ENCODE measurements at regions not wholly inside any gene's neighbourhood (a gene's known extent, or its start where the extent isn't known, plus 50 kb on each side); places are given as distances from the start of the nearest gene placed in this dataset.
A peak's percentile ranks its signal among the peaks of the same experiment; 100 is the strongest.

DNA sequence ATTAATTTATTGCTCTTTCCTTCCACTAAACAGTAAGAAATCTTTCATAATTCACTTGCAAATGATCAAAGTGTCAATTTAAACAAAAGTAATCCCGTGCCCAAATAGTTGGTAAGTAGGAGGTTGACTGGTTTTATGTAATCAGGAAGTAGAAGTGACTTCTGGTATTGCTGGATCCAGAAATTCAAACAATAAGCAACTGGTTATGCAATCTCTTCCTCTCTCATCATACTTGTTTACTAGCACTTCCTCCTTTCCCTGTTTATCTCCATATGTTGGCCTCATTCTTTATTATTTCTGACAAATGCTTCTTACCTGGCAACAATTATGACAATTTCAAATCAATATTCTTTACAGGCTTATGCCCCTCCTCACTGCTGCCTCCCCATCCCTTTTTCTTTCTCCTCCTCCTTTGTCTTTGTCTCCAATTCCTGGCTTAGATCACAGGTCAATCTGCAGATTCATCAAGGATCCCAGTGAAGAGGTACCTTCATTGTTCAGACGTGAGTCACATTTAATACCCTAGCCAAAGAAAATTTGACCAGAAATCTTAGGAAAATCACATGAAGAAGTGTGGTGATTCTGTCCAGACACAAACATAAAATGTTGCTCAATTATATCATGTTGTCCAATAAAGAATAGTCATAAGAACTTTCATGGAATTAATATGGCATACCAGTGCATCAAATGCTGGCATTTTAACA lies 323.2 kb upstream of the PCDH7 start:
- Histone ChIP-seq H3K9me3 (replicated peaks; ENCODE audit: control insufficient read depth, insufficient read depth, low read length) (no peaks in the 10 kb centered on the region), H4K20me1 (replicated peaks; ENCODE audit: control insufficient read depth, extremely low read depth, insufficient read depth, low read length) (no peaks in the 10 kb centered on the region), H3K4me3 (replicated peaks in 1 of 3; ENCODE audit: insufficient read depth in 1 of 3, low read depth in 1 of 3, low read length in 3 of 3) (no peak overlapping the region), H3K9ac (replicated peaks; ENCODE audit: extremely low read depth, insufficient read depth, low read length) (no peak overlapping the region), H3K27ac (ENCODE audit: insufficient read depth, low read depth, low read length) (peak overlapping the region; percentile 63), H3K9me1 (replicated peaks; ENCODE audit: control insufficient read depth, extremely low read depth, insufficient read depth, low read length) (no peaks in the 10 kb centered on the region), H3K36me3 (ENCODE audit: control insufficient read depth in 2 of 2, extremely low read depth in 1 of 2, insufficient read depth in 2 of 2, low read length in 2 of 2) (no peaks in the 10 kb centered on the region), H3K79me2 (ENCODE audit: control insufficient read depth, insufficient read depth, low read length) (no peaks in the 10 kb centered on the region), H3K4me1 (ENCODE audit: control insufficient read depth, extremely low read depth, insufficient read depth, low read length) (peaks cover 26% of the 10 kb centered on the region), H3K27me3 (ENCODE audit: control insufficient read depth in 2 of 2, insufficient read depth in 2 of 2, low read length in 2 of 2) (no peaks in the 10 kb centered on the region), H3K4me2 (ENCODE audit: insufficient read depth, low read length) (peak overlapping the region; percentile 70), H2AFZ (ENCODE audit: low read depth, low read length) (peak overlapping the region; percentile 78)
- ChIA-PET POLR2A (no interaction called here), CTCF (interaction anchor here (0.9 to 1.0 kb wide), 2 partner anchors 52 to 63 kb away, joined by 3 read pairs; no protein-coding TSS in a partner anchor)
- dilution Hi-C loops (cut with MboI; ENCODE audit: extremely low pct_ligation_motif_present, low sequenced_read_pairs): no loop called here
- BruUV-seq (replicated peaks): no TSS peak
- peak; percentile 50 for FAIRE-seq
- intact Hi-C loops (cut with micrococcal nuclease): loop anchor here (5.0 kb wide), 2 partner anchors 35 to 140 kb away; no protein-coding TSS in a partner anchor
- peak; percentile 73 for DNase-seq (ENCODE audit: low read depth, low spot score)
- TF ChIP-seq EZH2 (IDR thresholded peaks at IDR 0.05; ENCODE audit: borderline replicate concordance, low read depth, low read length, severe bottlenecking) (no peak), FOS (IDR thresholded peaks at IDR 0.05; ENCODE audit: borderline replicate concordance, insufficient read depth, low read length) (peak; percentile 69), POLR2AphosphoS5 (IDR thresholded peaks at IDR 0.05; ENCODE audit: insufficient read depth, low read depth, low read length) (no peak), MYC (IDR thresholded peaks at IDR 0.05; ENCODE audit: low read depth, low read length) (no peak), JUN (IDR thresholded peaks at IDR 0.05; ENCODE audit: borderline replicate concordance, insufficient read depth, insufficient read length, low read depth) (no peak), GATA2 (IDR thresholded peaks at IDR 0.05; ENCODE audit: insufficient read depth, insufficient read length, low read depth, low read length) (peak; percentile 40)

DNA sequence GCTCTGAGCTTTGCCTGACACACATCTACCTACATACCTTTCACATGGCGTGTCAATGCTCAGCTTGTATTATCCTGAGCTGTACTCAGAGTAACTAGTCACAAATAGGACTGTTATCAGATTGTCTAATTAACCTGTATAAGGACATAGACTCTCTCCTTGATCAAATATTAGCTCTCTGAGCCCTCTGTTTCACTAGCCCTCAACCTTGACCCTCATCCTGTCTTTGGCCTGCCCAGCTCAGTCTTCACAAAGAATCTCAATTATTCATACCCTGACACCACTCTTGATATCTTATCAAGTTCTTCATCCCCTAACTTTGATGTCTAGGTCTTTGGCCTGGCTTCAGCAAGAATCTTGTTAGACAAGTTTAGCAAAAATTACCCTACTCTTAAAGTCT lies 320.7 kb upstream of the PCDH7 start:
- peaks cover 26% of the 10 kb centered on the region for H3K4me1 ChIP-seq (ENCODE audit: control insufficient read depth, extremely low read depth, insufficient read depth, low read length)
- no peaks in the 10 kb centered on the region for H3K79me2 ChIP-seq (ENCODE audit: control insufficient read depth, insufficient read depth, low read length)
- no peak overlapping the region for H3K27ac ChIP-seq (ENCODE audit: insufficient read depth, low read depth, low read length)
- no peak overlapping the region for H3K9ac ChIP-seq (replicated peaks; ENCODE audit: extremely low read depth, insufficient read depth, low read length)
- TF ChIP-seq MYC (IDR thresholded peaks at IDR 0.05; ENCODE audit: low read depth, low read length) (no peak), GATA2 (IDR thresholded peaks at IDR 0.05; ENCODE audit: insufficient read depth, insufficient read length, low read depth, low read length) (no peak), JUN (IDR thresholded peaks at IDR 0.05; ENCODE audit: borderline replicate concordance, insufficient read depth, insufficient read length, low read depth) (no peak), FOS (IDR thresholded peaks at IDR 0.05; ENCODE audit: borderline replicate concordance, insufficient read depth, low read length) (no peak), EZH2 (IDR thresholded peaks at IDR 0.05; ENCODE audit: borderline replicate concordance, low read depth, low read length, severe bottlenecking) (no peak), POLR2AphosphoS5 (IDR thresholded peaks at IDR 0.05; ENCODE audit: insufficient read depth, low read depth, low read length) (no peak), POLR2A (IDR thresholded peaks at IDR 0.05; ENCODE audit: low read depth, low read length) (no peak)
- TF ChIP-seq, protein P1, sequence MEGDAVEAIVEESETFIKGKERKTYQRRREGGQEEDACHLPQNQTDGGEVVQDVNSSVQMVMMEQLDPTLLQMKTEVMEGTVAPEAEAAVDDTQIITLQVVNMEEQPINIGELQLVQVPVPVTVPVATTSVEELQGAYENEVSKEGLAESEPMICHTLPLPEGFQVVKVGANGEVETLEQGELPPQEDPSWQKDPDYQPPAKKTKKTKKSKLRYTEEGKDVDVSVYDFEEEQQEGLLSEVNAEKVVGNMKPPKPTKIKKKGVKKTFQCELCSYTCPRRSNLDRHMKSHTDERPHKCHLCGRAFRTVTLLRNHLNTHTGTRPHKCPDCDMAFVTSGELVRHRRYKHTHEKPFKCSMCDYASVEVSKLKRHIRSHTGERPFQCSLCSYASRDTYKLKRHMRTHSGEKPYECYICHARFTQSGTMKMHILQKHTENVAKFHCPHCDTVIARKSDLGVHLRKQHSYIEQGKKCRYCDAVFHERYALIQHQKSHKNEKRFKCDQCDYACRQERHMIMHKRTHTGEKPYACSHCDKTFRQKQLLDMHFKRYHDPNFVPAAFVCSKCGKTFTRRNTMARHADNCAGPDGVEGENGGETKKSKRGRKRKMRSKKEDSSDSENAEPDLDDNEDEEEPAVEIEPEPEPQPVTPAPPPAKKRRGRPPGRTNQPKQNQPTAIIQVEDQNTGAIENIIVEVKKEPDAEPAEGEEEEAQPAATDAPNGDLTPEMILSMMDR (IDR thresholded peaks at IDR 0.05; ENCODE audit: extremely low read depth in 1 of 2, insufficient read depth in 1 of 2, low read depth in 1 of 2, low read length in 2 of 2): no peak
- TF ChIP-seq, protein P2, sequence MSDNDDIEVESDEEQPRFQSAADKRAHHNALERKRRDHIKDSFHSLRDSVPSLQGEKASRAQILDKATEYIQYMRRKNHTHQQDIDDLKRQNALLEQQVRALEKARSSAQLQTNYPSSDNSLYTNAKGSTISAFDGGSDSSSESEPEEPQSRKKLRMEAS (IDR thresholded peaks at IDR 0.05; ENCODE audit: insufficient read depth, insufficient read length): no peak
- no peak for FAIRE-seq
- H3K9me1 ChIP-seq (replicated peaks; ENCODE audit: control insufficient read depth, extremely low read depth, insufficient read depth, low read length): no peaks in the 10 kb centered on the region
- DNase-seq (ENCODE audit: low read depth, low spot score): no peak
- dilution Hi-C loops (cut with MboI; ENCODE audit: extremely low pct_ligation_motif_present, low sequenced_read_pairs) (no loop called here), intact Hi-C loops (cut with micrococcal nuclease) (loop anchor here (5.0 kb wide), 2 partner anchors 33 to 138 kb away; no protein-coding TSS in a partner anchor)
- no peaks in the 10 kb centered on the region for H3K27me3 ChIP-seq (ENCODE audit: control insufficient read depth in 2 of 2, insufficient read depth in 2 of 2, low read length in 2 of 2)
- no peak overlapping the region for H3K4me3 ChIP-seq (replicated peaks in 1 of 3; ENCODE audit: insufficient read depth in 1 of 3, low read depth in 1 of 3, low read length in 3 of 3)
- H3K4me2 ChIP-seq (ENCODE audit: insufficient read depth, low read length): no peak overlapping the region
- BruUV-seq (replicated peaks): no TSS peak
- POLR2A ChIA-PET: no interaction called here
- no peaks in the 10 kb centered on the region for H4K20me1 ChIP-seq (replicated peaks; ENCODE audit: control insufficient read depth, extremely low read depth, insufficient read depth, low read length)
- H2AFZ ChIP-seq (ENCODE audit: low read depth, low read length): no peak overlapping the region
- no peaks in the 10 kb centered on the region for H3K9me3 ChIP-seq (replicated peaks; ENCODE audit: control insufficient read depth, insufficient read depth, low read length)
- no peaks in the 10 kb centered on the region for H3K36me3 ChIP-seq (ENCODE audit: control insufficient read depth in 2 of 2, extremely low read depth in 1 of 2, insufficient read depth in 2 of 2, low read length in 2 of 2)
- CTCF ChIA-PET: no interaction called here

All from endothelial cell of umbilical vein (primary cell).